Stromal cell of bone marrow (primary cell): ENCODE measurements at regions not wholly inside any gene's neighbourhood (a gene's known extent, or its start where the extent isn't known, plus 50 kb on each side); places are given as distances from the start of the nearest gene placed in this dataset.
A peak's percentile ranks its signal among the peaks of the same experiment; 100 is the strongest.

Experiments used
- DNase-seq: peaks from one replicate; pipeline ENCODE4 v3.0.0-alpha.2; 2012; ENCODE audit warnings: low read depth

DNA sequence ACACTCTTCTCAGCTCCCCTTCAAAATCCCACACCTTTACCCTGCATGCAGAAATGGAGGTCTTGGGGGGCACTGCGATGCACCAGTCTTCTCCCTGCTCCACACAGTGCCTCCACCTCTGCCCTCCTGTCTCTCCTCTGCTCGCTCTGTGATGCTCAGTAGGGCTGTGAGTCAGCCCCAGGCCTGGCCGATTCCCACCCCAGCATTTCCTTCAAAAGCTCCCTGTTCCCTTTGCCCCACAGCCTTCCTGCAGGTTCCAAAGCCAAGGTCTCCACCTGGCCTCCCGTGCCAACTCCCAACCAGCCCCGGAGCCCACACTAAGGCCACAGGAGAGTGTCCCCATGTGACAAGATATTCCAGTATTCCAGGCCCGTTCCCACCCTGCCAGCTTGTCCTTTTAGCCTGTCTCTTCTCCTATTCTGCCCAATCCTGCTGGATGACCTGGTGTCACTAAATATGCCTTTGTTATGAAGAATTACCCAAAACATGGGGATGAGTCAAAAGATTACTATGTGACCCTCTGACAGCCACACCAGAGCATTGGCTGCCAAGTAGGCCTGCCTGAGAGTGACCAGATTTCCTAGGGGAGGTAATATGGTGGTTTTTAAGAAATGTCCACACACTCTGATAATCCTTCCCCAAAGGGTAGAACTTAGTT is 118.9 kb upstream of the NXT1 start:
- DNase-seq = no peak

DNA sequence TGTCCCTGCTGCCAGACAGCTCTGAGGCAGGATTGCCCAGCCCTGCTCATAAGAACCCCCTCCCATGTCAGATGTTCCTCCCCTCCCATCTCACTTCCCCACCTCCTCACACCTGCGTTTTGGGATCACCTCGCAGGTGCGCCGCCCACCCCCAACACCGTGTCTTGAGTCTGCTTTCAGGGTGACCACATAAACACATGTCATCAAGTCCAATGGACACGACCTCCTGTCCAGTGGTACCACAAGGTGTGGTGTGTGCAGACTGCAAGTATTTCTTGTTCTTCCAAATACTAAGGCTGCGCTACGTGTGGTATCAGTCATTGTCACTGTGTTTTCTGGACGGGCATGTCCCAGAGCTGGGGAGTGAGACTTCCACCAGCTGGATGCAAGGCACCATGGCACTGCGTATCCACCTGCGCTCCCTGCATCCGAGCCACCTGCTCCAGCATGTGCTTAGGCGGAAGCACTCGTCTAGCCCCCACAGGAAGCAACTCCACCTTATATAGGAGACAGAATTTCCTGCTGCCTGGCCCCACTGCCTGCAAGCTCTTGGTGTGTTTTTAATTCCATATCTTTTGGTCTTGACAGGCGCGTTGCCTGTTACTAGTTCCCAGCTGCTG is 119.7 kb upstream of the NXT1 start:
- no peak for DNase-seq

DNA sequence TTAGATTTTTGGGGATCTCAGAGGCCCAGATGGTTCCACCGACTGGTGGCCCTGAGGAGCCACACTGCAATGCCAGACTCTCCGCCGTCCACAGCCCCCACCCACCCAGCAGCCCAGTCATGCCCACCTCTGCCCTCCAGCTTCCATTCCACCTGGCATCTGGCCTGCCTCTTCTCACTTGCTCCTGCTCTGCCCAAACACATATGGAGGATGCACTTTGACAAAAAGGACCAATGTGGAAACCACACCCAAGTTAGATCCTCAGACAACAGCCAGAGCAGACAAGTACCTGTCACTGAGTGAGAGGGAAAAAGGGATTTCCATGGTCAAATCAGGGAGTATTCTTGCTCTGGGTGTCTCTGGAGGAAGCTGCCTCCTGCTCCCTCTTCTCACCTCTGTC is 120.6 kb upstream of the NXT1 start:
- DNase-seq = no peak

DNA sequence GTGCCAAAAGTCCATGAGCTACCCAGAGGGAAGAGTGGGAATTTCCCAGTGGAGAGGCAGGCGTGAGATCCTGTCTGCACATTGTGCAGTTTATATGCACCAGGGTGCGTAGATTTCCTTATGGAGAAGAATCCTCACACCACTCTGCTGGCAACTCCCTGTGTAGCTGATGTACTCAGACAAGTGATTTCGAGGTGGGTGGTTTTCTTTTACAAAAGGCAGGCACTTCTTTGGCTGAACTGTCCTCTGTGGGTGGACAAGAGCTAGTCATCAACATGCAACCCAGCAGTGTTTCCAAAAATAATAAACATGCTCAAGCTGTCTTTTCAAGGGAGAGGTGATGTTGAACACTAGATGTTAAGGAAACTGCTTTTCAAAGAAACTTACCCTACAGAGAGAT is 121.7 kb upstream of the NXT1 start:
- peak; percentile 76 for DNase-seq

- DNase-seq = no peak
These were observed 122.6 kb upstream of the NXT1 start for GRCh38 chr20:23227976-23228375.

DNA sequence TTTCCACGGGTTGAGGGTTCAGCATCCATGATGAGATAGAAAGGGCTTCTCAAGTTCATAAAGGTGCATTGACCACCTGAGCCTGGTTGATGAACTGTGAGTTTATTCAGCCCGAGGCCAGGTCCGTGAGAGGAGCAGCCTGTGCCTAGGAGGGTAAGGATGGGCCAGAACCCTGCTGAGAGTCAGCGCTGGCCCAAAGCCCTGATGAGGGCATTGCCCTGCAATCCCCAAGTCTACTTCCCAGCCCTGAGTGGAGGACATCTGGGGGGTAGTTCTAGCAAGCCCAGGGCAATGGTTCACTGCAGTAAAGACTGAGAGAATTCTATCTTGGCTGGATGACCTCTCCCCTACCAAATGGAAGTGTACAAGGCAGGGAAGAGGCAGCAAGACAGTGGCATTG is 123.3 kb upstream of the NXT1 start:
- no peak for DNase-seq

DNA sequence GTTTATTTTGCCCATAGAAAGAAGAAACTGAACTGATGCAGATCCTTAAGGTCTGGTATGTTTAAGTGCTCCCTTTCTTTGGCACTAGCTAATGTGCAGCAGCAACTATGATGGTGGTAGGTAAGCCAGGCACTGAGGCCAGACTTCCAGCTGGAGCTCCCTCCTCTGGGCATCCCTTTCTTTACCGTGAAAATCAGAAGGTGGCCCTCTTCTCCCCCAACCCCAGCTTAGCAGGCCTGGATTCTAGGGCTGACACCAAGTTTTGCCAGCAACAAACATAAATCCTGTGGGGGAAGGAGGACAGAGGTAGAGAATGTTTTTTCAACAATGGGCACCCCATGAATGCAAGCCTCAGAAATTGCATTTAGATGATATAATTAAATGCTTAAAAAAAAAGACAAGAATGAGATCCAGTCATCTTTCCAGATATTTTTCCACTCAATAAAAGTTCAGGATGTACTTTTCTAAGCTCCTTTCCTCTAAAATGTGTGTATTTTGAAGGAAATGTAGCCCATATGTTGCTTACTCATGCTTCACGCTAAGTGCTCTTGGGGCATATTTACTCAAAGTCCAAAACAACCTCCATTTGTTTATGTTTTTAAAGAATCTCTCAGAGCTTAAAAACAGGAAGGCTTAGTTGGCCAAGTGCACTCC is 123.9 kb upstream of the NXT1 start:
- no peak for DNase-seq

DNA sequence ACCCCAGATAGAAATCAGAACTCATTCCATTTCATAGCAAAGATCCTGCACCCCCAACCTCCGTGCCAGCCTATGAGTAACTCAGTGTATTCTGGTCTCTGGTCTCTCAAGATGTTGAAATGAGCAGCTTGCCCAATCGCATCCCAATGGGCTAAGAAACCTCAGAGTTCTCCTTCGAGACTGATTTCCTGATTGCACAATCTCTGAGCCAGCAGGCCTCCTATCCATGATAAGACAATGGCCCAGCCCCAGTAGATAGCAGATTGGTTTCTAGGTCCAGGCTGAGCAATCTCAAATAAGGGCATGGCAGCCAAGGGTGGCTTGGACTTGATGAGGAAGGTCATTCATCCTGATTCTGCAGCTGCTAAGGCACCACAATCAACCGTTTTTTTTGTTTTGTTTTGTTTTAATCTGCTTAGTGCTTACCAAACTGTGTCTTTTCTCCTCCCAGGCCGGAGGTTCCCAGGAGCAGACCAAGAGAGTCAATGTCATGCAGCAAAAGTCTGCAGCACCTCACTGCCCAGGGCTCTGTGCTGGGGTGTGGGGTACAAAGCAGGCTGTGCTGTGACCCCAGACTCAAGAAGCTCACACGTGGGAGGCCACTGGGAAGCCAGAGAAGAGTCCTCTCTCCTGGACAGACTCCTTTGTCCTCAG is 125.1 kb upstream of the NXT1 start:
- DNase-seq = peak; percentile 96

- DNase-seq = no peak
These were observed 125.8 kb upstream of the NXT1 start for GRCh38 chr20:23224806-23225205.

- no peak for DNase-seq
These were observed 126.5 kb upstream of the NXT1 start for GRCh38 chr20:23223908-23224580.

- DNase-seq = no peak
These were observed 127.9 kb upstream of the NXT1 start for GRCh38 chr20:23222531-23223200.

GRCh38 chr20:23217023-23217422 is 130.9 kb upstream of the CD93 start:
- no peak for DNase-seq

DNA sequence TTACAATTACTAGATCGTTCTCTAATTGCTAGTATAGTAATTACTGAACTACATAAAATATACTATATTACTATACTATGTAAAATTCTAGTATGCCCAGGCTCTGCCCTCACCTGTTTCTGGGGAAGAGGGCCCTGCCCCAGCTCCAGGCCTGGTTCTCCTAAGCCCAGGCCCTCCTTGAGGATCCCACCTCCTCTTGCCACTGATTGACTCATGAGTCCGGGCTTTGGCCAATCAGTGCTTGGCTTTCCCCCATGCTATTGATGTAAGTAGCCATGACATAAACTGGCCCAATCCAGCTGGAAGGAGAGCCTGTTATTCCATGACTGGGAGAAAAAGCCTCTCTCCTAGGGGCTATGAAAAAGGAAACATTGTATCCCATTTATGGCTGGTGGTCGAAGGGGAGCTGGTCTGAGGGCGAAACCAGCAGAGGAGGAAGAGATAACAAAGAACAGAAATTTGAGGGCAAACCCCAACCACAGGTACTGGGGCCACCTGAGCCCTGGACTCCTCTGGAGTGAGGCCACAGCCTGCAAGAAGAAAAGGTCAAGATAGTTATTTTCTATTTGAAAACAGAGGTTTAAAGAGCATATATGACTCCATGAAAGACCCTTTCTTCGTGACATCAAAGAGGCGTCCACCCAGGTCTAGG is 129.3 kb upstream of the CD93 start:
- no peak for DNase-seq

DNA sequence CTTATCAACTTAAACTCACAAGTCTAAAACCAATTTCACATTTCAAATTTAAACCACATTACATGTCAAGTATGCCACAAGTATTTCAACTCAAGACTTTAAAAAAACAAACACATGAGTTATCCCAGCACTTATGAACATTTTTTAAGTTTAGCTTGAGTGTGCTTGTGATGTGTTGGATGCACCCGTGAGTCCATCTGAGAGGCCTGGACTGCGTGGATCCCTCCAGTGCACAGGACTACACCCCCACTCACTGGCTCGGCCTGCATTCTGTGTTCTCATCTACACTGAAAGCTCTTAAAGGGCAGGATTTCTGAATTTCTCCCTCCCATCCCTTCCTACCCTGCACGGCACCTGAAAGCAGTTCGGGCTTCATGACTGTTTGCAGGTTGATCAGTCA is 128.8 kb upstream of the CD93 start:
- DNase-seq = peak; percentile 41

DNA sequence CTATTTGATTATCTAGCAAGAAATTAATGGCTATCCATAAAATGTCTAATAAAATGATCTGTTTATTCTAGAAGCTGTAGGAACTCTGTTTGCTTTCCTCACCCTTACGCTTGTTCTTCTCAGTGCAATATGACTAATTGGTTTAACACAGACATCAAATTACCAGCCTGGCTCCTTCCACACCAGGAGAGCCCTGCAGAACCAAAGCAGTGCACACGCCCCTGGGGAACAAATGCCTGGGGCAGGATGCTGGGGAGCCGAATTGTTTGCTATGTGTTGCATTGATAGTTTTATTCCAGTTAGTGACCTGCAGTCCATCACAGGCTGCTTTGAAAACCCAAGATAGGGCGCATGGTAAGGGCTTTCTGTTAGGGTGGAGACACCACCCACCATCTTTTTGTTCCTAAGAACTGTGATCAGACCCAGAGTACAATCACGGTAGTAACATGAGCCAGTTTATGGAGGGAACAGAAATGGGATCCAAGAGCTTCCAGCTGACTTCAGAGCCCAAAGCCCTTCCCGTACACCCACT is 126.4 kb upstream of the CD93 start:
- no peak for DNase-seq

- DNase-seq = no peak
These were observed 125.9 kb upstream of the CD93 start for GRCh38 chr20:23212011-23212410.

DNA sequence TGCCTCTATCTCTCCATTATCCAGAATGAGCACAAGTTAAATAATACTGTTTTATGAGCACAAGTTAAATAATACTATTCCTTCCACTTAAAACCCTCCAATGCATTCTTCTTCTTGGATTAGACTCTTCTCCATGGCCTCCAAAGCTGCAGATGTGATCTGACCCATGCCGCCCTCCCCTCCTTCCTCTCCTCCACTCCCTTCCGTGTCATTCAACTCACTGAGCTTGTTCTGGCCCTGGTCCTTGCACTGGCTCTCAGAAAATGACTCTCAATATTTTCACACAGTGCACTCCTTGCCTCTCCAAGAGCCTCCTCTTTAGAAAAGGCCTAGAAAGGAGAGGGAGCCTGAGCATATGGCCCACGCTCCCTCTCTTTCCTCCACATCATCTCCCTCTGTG is 125.0 kb upstream of the CD93 start:
- DNase-seq = no peak

- no peak for DNase-seq
These were observed 121.9 kb upstream of the CD93 start for GRCh38 chr20:23207826-23208540.

- DNase-seq = no peak
These were observed 120.9 kb upstream of the CD93 start for GRCh38 chr20:23206995-23207394.

GRCh38 chr20:23206061-23206460 is 119.9 kb upstream of the CD93 start:
- no peak for DNase-seq

DNA sequence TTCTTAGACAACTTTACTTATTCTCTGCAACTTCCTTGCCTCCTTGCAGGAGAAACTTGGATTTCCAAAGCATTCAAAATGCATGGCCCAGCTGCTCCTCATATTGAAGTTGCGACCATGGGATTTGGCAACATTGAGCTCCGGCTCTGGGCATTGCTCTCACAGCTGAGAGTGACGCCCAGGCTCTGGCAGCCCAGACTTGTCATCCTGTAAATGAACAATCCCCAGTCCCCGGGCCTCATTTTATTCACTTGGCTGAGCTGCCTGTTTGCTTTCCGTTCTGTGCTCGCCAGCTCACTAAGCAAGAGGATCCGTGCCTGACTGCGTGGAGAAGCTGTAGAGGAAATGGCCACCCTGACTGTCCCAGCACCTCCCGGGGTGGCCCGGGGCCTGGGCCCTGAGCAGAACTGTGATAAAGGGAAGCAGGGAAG is 119.5 kb upstream of the CD93 start:
- no peak for DNase-seq
